Activated naive CD4-positive, alpha-beta T cell treated with anti-CD3 and anti-CD28 coated beads, Interleukin-2, amount 50 U/mL, for 72 hours (primary cell): ENCODE measurements at regions not wholly inside any gene's neighbourhood (a gene's known extent, or its start where the extent isn't known, plus 50 kb on each side); places are given as distances from the start of the nearest gene placed in this dataset.

Experiments
- ATAC-seq, 2 donors: fragments of 150-1000 bp; cut with Tn5 transposase; 2 replicates each; pipeline ENCODE4 v1.10.0; 2021; ENCODE audit warnings: mild to moderate bottlenecking in 2 of 2, moderate library complexity in 2 of 2
- DNase-seq, 2 donors: peaks; one replicate each; pipeline ENCODE4 v3.0.0; 2021 to 2022; ENCODE audit warnings: low spot score in 2 of 2
- H3K27ac Mint-ChIP-seq, 2 donors: one replicate each; pipeline ENCODE4 v1.8.0; 2022; ENCODE audit warnings: mild to moderate bottlenecking in 2 of 2, mixed read lengths in 2 of 2
- H3K36me3 Mint-ChIP-seq, 2 donors: one replicate each; pipeline ENCODE4 v1.8.0; 2022; ENCODE audit warnings: mixed read lengths in 2 of 2
- H3K9me3 Mint-ChIP-seq, 2 donors: one replicate each; pipeline ENCODE4 v1.8.0; 2022; ENCODE audit warnings: mixed read lengths in 2 of 2

DNA sequence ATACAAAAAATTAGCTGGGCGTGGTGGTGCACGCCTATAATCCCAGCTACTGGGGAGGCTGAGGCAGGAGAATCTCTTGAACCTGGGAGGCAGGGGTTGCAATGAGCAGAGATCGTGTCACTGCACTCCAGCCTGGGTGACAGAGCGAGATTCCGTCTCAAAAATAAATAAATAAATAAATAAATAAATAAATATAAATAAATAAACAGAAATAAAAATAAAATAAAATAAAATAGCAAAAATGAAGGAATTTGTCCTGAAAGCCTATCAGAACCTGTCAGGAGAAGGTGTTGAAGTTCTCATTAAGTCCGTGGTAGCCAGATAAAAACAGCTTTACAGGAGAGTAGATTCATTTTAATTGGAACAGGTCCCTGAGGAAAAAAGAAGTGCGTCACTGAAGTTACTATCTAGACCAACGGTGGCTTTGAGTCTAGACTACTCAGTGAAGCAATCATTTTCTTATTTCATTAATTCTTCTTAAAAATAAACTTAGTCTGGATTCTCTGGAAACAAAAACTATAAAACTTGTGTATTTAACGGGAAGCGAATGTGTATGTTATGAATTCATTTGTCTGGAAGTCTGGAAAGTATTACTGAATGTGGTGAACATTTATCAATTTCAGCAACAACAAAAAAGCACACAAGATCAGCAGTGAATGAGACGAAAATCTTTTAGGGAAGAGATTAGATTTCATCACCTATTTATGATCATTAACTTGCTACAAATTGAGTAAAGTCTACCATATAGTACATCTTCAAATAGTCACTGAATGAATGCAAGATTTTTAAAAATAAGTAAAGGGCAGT is 248.5 kb upstream of the PDE3A start:
- no peak overlapping the region for H3K27ac Mint-ChIP-seq
- DNase-seq: no peak
- H3K9me3 Mint-ChIP-seq: peaks cover 12 to 17% of the 10 kb centered on the region in 2 donors
- no peaks in the 10 kb centered on the region for H3K36me3 Mint-ChIP-seq
- ATAC-seq: no peak

DNA sequence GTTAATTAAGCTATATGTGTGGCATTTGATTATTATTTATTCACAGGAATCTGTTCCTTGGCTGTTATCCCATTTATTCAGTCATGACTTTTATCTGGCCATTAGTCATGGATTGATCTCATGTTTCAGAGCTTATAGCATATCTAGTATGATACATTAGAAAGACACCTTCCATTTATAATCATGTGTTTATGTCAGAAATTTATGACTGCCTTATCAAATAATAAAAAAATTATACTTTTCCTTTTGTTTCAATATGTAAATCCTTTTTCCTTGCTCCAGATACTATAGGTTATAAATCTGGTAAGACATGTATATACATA is 248.0 kb upstream of the PDE3A start:
- ATAC-seq (no peak), DNase-seq (no peak)
- no peaks in the 10 kb centered on the region for H3K36me3 Mint-ChIP-seq
- no peak overlapping the region for H3K27ac Mint-ChIP-seq
- H3K9me3 Mint-ChIP-seq: peaks cover 12 to 17% of the 10 kb centered on the region in 2 donors

- no peak for ATAC-seq
- Mint-ChIP-seq H3K9me3 (peaks cover 3 to 12% of the 10 kb centered on the region in 2 donors), H3K36me3 (no peaks in the 10 kb centered on the region), H3K27ac (no peak overlapping the region)
- no peak for DNase-seq
These were observed 246.1 kb upstream of the PDE3A start for GRCh38 chr12:20122274-20122673.

- no peak overlapping the region for H3K27ac Mint-ChIP-seq
- DNase-seq: no peak
- ATAC-seq: no peak
- H3K9me3 Mint-ChIP-seq: peaks cover 0 to 9% of the 10 kb centered on the region in 2 donors
- no peaks in the 10 kb centered on the region for H3K36me3 Mint-ChIP-seq
These were observed 244.9 kb upstream of the PDE3A start for GRCh38 chr12:20123465-20123864.

DNA sequence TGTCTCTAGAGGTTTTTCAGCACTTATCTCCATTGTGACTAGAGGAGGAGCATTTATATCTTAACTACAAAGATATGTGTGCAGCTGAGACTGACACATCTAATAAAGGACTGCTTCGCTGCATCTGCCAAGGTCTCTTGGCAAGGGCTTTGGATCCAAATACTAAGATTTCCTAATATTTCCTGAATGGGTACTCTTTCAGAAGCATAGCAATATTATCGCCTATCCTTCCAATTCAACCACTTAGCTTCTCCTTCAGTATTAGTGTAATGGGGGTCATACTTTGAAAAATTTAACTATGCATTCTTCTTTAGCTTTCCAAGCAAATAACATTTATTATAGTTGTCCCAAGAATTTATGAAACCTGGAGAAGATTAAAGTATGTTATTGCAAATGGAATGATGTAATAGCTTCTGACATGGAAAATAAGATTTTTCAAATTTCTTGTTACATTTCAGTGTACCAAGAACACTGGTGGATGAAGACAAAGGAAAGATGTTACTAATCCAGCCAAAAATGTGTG is 243.0 kb upstream of the PDE3A start:
- Mint-ChIP-seq H3K36me3 (no peaks in the 10 kb centered on the region), H3K27ac (no peak overlapping the region), H3K9me3 (peaks cover 0 to 9% of the 10 kb centered on the region in 2 donors)
- ATAC-seq (no peak), DNase-seq (no peak)

DNA sequence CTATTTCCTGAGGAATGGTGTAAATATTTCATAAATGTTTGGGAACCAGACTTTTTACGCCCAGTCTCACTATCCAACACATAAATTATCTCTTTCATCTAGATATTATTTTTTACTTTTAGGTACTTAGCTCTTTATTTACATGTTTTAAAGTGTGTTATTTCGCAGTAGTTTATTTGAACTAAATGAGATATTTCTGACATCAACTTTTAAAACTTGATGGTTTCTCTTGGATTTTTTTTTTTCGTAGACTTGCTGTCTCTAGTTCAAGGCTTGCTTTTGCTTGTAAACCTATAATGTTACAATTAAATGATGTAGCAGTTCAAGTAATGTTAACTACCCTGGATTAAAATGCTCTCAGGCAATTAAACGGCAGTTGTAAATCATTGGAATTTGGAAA is 241.7 kb upstream of the PDE3A start:
- H3K27ac Mint-ChIP-seq: no peak overlapping the region
- H3K36me3 Mint-ChIP-seq: no peaks in the 10 kb centered on the region
- ATAC-seq (no peak), DNase-seq (no peak)
- peaks cover 0 to 9% of the 10 kb centered on the region in 2 donors for H3K9me3 Mint-ChIP-seq

GRCh38 chr12:20127413-20127812 is 240.9 kb upstream of the PDE3A start:
- no peak for ATAC-seq

GRCh38 chr12:20128928-20129327 is 239.4 kb upstream of the PDE3A start:
- no peak for ATAC-seq
- no peak overlapping the region for H3K27ac Mint-ChIP-seq
- no peaks in the 10 kb centered on the region for H3K36me3 Mint-ChIP-seq
- no peak for DNase-seq
- no peaks in the 10 kb centered on the region for H3K9me3 Mint-ChIP-seq

More at GRCh38 chr12:20127413-20127812, 240.9 kb upstream of the PDE3A start:
- DNase-seq: no peak
- H3K36me3 Mint-ChIP-seq: no peaks in the 10 kb centered on the region
- peaks cover 0 to 5% of the 10 kb centered on the region in 2 donors for H3K9me3 Mint-ChIP-seq
- no peak overlapping the region for H3K27ac Mint-ChIP-seq

- ATAC-seq: no peak
- H3K9me3 Mint-ChIP-seq: peaks cover 0 to 5% of the 10 kb centered on the region in 2 donors
- no peaks in the 10 kb centered on the region for H3K36me3 Mint-ChIP-seq
- no peak overlapping the region for H3K27ac Mint-ChIP-seq
- DNase-seq: no peak
These were observed 235.5 kb upstream of the PDE3A start for GRCh38 chr12:20132818-20133217.

DNA sequence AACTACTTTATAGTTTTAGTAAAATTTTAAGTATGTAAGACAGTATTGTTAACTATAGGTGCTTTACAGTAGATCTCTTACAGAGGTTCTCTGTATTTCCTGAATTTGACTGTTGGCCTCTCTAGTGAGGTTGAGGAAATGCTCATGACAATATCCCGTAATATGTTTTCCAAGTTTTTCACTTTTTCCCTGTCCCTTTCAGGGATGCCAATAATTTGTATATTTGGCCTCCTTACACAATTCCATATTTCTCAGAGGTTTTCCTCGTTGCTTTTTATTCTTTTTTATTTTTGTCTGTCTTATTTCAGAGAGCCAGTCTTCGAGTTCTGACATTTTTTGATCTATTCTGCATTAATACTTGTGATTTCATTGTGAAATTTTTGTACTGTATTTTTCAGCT is 233.7 kb upstream of the PDE3A start:
- ATAC-seq (no peak), DNase-seq (no peak)
- no peak overlapping the region for H3K27ac Mint-ChIP-seq
- H3K36me3 Mint-ChIP-seq: no peaks in the 10 kb centered on the region
- H3K9me3 Mint-ChIP-seq: peaks cover 0 to 5% of the 10 kb centered on the region in 2 donors

DNA sequence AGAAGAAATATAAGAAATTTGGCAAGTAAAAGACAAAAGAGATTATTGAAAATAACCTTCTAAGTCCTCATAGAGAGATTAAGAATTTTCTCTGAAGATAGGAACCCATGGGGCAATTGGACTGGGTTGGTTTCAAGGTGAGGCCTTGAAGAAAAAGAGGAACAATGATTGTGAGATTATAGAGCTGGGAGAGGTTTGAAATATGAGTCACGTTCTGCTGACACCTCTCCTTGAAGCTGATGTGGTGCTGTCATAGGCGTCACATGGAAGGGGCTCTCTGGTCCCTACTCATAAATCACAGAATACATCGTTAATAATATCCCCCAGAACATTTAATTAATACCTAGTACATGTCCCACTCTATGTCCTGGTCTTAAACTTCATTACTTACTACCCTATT is 227.6 kb upstream of the PDE3A start:
- ATAC-seq (no peak), DNase-seq (no peak)
- Mint-ChIP-seq H3K27ac (no peak overlapping the region), H3K9me3 (peaks cover 0 to 5% of the 10 kb centered on the region in 2 donors), H3K36me3 (no peaks in the 10 kb centered on the region)

DNA sequence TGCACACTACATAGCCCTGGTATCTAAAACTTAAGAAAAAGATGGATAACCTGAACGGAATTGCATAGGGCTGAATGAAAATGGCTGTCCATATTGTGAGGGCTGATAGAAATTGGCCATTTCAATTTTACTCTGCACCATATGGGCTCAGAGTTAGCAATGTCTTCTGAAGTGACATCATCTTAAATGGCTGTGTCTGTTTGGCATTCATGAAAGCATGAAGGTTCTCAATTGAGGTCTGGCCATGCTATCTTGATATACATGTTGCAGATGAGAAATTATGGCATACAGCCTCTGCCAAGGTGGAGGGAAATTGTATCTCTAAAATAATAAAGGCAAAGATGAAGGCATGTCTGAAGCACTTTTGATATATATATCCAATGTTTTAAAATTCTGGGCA is 226.0 kb upstream of the PDE3A start:
- peaks cover 5 to 8% of the 10 kb centered on the region in 2 donors for H3K9me3 Mint-ChIP-seq
- no peak for ATAC-seq
- H3K27ac Mint-ChIP-seq: no peak overlapping the region
- H3K36me3 Mint-ChIP-seq: no peaks in the 10 kb centered on the region
- no peak for DNase-seq

DNA sequence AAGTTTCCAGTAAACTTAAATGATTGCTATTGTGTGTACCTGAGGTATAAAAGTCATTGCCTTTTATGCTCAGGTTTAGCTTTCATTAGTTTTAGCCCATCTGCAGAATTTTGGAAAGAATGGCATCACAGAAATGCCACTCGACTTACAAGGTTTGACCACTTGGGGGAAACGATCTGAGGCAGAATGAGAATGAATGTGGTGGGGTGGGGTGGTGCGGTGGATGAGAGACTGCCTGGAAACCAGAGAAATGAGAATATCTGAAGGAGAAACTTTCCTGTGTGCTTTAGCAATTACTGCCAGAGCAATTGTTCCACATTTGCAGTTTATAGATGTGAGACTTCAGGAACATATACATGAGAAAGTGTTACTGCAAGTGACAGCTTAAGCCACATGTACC is 225.4 kb upstream of the PDE3A start:
- Mint-ChIP-seq H3K9me3 (peaks cover 5 to 8% of the 10 kb centered on the region in 2 donors), H3K36me3 (no peaks in the 10 kb centered on the region), H3K27ac (no peak overlapping the region)
- DNase-seq (no peak), ATAC-seq (no peak)

DNA sequence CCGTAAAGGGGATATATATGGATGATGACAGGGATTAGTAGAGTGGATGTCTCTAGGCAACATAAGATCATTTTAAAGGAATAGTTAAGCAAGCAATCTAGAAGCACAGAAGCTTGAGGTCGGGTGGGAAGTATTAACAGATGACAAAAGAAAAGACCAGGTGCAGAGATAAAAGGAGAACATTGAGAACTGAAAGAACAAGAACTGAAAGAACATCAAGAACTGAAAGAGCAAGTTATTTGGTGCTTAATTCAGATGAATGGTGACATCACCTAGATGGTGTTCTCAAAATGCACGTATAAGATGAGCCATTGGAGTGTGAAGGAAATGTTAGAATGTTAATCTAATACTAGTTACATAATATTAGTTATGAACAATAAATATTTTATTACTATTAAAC is 224.0 kb upstream of the PDE3A start:
- no peak for DNase-seq
- peaks cover 5 to 13% of the 10 kb centered on the region in 2 donors for H3K9me3 Mint-ChIP-seq
- no peak overlapping the region for H3K27ac Mint-ChIP-seq
- no peaks in the 10 kb centered on the region for H3K36me3 Mint-ChIP-seq
- no peak for ATAC-seq

DNA sequence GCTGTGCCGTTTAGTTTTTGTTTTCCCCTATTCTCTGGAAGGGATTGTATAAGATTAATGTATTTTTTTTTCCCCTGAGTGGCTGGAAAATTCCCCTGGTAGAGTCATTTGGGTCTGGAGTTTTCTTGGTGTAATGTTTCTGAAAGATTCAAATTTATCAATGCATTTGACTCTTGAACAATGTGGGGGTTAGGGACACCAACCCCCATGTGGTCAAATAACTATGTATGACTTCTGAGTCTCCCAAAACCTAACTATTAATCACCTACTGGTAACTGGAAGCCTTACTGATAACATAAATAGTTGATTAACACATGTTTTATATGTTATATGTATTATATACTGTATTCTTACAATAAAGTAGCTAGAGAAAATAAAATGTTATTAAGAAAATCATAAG is 220.1 kb upstream of the PDE3A start:
- ATAC-seq: no peak
- Mint-ChIP-seq H3K9me3 (peaks cover 5 to 13% of the 10 kb centered on the region in 2 donors), H3K27ac (no peak overlapping the region), H3K36me3 (no peaks in the 10 kb centered on the region)
- DNase-seq: no peak

DNA sequence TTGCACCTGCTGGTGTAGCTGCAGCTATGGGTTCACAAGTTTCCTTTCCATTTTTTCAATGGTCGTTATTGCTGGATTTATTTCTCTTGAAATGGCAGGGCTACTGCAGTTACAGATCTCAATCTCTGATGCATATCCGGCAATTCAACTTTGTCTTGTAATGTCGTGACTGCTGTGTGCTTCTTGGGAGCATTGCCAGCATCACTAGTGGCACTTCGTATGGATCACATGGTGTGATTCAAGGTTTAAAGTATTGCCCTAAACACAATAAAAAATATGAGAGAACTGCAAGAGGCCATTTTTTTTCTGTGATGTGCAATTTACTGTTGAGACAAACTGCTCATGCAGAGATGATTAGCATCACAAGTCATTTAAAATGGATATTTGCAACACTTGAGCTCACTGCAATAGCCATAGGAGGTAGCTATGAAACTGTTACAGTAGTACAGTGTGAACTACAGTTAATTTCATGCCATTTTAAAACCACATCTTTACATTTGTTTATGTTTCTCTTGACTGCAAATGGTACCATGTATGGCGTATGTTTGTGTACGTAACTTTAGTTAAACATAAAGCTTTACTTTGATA is 217.4 kb upstream of the PDE3A start:
- H3K27ac Mint-ChIP-seq: no peak overlapping the region
- H3K36me3 Mint-ChIP-seq: no peaks in the 10 kb centered on the region
- peaks cover 5 to 13% of the 10 kb centered on the region in 2 donors for H3K9me3 Mint-ChIP-seq
- DNase-seq: no peak
- ATAC-seq: no peak

- ATAC-seq (no peak), DNase-seq (no peak)
- no peak overlapping the region for H3K27ac Mint-ChIP-seq
- H3K36me3 Mint-ChIP-seq: no peaks in the 10 kb centered on the region
- H3K9me3 Mint-ChIP-seq: peaks cover 0 to 2% of the 10 kb centered on the region in 2 donors
These were observed 214.3 kb upstream of the PDE3A start for GRCh38 chr12:20154052-20154451.

DNA sequence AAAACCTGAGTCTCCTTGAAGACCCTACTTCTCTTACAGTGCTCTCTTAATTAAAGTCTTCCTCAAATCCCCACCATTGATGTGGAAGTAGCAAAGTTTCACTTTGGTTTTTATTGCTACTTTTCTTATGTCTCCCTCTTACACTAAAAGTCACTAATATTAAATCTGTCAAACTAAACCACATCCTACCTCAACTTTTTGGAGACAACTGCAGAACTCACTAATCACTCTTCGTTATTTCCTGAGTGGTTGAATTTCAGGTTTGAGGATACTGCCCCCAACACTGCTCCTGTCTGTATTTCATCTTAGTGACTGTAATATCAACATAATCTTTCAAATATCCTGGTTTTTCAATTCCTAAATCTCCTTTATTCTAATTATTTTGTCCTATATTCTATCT is 213.0 kb upstream of the PDE3A start:
- no peaks in the 10 kb centered on the region for H3K9me3 Mint-ChIP-seq
- H3K36me3 Mint-ChIP-seq: no peaks in the 10 kb centered on the region
- ATAC-seq (no peak), DNase-seq (no peak)
- H3K27ac Mint-ChIP-seq: no peak overlapping the region
